GM19025 (cell line): ENCODE measurements at regions not wholly inside any gene's neighbourhood (a gene's known extent, or its start where the extent isn't known, plus 50 kb on each side); places are given as distances from the start of the nearest gene placed in this dataset.
"Not testable (repeated sequence)": the region's sequence is repeated elsewhere in the genome, so short reads cannot be mapped to it uniquely, and the experiment has no call there.

ENCODE experiments used
- ATAC-seq: cut with Tn5 transposase; IDR thresholded peaks from one replicate; pipeline ENCODE4 v1.9.1; 2021; ENCODE audit warnings: mild to moderate bottlenecking, low read depth, moderate library complexity; ENCODE audit not compliant: unreplicated experiment

GRCh38 chr6:169862043-169862891 is 110.8 kb downstream of the ERMARD start:
- no peak for ATAC-seq

GRCh38 chr6:169861431-169862042 is 110.1 kb downstream of the ERMARD start:
- no peak for ATAC-seq

- no peak for ATAC-seq
These were observed 108.7 kb downstream of the ERMARD start for GRCh38 chr6:169859978-169860703.

- no peak for ATAC-seq
These were observed 108.1 kb downstream of the ERMARD start for GRCh38 chr6:169859401-169859977.

GRCh38 chr6:169858935-169859351 is 107.5 kb downstream of the ERMARD start:
- no peak for ATAC-seq

GRCh38 chr6:169858293-169858934 is 107.0 kb downstream of the ERMARD start:
- ATAC-seq, result no peak

- ATAC-seq, result no peak
These were observed 106.2 kb downstream of the ERMARD start for GRCh38 chr6:169857343-169858292.

GRCh38 chr6:169856442-169857342 is 105.3 kb downstream of the ERMARD start:
- ATAC-seq, result not testable (repeated sequence)

GRCh38 chr6:169854813-169855212 is 103.4 kb downstream of the ERMARD start:
- ATAC-seq, result no peak

- ATAC-seq, result no peak
These were observed 102.8 kb downstream of the ERMARD start for GRCh38 chr6:169854083-169854725.

GRCh38 chr6:169853196-169854082 is 102.0 kb downstream of the ERMARD start:
- no peak for ATAC-seq

GRCh38 chr6:169852504-169853195 is 101.2 kb downstream of the ERMARD start:
- ATAC-seq, result no peak

GRCh38 chr6:169851641-169852503 is 100.5 kb downstream of the ERMARD start:
- no peak for ATAC-seq

GRCh38 chr6:169850746-169851145 is 99.3 kb downstream of the ERMARD start:
- no peak for ATAC-seq

- ATAC-seq, result no peak
These were observed 98.7 kb downstream of the ERMARD start for GRCh38 chr6:169850154-169850553.
